ENCODE measurements at regions not wholly inside any gene's neighbourhood (a gene's known extent, or its start where the extent isn't known, plus 50 kb on each side); places are given as distances from the start of the nearest gene placed in this dataset.

DNA sequence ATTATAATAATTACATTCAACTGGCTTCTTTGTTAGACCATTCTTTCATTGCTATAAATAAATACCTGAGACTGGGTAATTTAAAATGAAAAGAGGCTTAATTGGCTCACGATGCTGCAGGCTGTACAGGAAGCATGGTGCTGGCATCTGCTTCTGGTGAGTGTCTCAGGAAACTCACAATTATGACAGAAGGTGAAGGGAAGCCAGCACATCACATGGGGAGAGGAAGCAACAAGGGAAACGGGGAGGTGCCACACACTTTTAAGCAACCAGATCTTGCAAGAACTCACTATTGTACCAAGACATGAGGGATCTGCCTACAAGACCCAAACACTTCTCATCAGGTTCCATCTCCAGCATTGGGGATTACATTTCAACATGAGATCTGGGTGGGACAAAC is 413.1 kb upstream of the ARRDC4 start:
- no peaks in the 10 kb centered on the region for H3K27me3 Mint-ChIP-seq (ENCODE audit: unreplicated experiment)
- no peak for DNase-seq
- H3K27ac Mint-ChIP-seq (ENCODE audit: unreplicated experiment), result no peak overlapping the region
- peaks cover 10% of the 10 kb centered on the region for H3K36me3 Mint-ChIP-seq (ENCODE audit: unreplicated experiment)
- H3K9me3 Mint-ChIP-seq (ENCODE audit: unreplicated experiment), result no peaks in the 10 kb centered on the region
- H3K4me3 Mint-ChIP-seq (ENCODE audit: unreplicated experiment), result no peak overlapping the region
- TF ChIP-seq, protein P1, sequence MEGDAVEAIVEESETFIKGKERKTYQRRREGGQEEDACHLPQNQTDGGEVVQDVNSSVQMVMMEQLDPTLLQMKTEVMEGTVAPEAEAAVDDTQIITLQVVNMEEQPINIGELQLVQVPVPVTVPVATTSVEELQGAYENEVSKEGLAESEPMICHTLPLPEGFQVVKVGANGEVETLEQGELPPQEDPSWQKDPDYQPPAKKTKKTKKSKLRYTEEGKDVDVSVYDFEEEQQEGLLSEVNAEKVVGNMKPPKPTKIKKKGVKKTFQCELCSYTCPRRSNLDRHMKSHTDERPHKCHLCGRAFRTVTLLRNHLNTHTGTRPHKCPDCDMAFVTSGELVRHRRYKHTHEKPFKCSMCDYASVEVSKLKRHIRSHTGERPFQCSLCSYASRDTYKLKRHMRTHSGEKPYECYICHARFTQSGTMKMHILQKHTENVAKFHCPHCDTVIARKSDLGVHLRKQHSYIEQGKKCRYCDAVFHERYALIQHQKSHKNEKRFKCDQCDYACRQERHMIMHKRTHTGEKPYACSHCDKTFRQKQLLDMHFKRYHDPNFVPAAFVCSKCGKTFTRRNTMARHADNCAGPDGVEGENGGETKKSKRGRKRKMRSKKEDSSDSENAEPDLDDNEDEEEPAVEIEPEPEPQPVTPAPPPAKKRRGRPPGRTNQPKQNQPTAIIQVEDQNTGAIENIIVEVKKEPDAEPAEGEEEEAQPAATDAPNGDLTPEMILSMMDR (IDR thresholded peaks at IDR 0.05; ENCODE audit: partially characterized antibody, unreplicated experiment), result no peak
- H3K4me1 Mint-ChIP-seq (ENCODE audit: low read depth, unreplicated experiment), result no peaks in the 10 kb centered on the region

DNA sequence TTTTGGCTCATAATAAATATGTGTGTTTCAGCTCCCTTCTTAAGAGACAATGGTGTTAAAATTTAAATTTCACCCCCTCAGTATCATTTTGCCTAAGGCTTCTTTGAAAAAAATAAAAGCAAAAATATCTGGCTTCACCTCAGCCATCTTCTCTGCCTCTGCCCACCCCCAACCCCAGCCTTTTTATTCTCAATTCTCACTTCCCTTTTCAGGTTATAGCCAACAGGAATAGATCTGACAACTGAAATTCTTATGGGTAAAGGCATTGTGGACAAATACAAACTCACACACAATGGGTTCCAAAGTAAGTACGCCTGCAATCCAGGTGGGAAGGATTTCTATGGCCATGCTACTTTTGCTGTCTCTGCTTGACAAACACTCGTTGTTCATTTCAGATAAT is 399.0 kb upstream of the ARRDC4 start:
- H3K9me3 Mint-ChIP-seq (ENCODE audit: unreplicated experiment), result no peaks in the 10 kb centered on the region
- H3K4me3 Mint-ChIP-seq (ENCODE audit: unreplicated experiment), result no peak overlapping the region
- TF ChIP-seq, protein P1 (IDR thresholded peaks at IDR 0.05; ENCODE audit: partially characterized antibody, unreplicated experiment), result no peak
- no peak for DNase-seq
- no peak overlapping the region for H3K27ac Mint-ChIP-seq (ENCODE audit: unreplicated experiment)
- no peaks in the 10 kb centered on the region for H3K36me3 Mint-ChIP-seq (ENCODE audit: unreplicated experiment)
- no peaks in the 10 kb centered on the region for H3K27me3 Mint-ChIP-seq (ENCODE audit: unreplicated experiment)
- peaks cover 8% of the 10 kb centered on the region for H3K4me1 Mint-ChIP-seq (ENCODE audit: low read depth, unreplicated experiment)

DNA sequence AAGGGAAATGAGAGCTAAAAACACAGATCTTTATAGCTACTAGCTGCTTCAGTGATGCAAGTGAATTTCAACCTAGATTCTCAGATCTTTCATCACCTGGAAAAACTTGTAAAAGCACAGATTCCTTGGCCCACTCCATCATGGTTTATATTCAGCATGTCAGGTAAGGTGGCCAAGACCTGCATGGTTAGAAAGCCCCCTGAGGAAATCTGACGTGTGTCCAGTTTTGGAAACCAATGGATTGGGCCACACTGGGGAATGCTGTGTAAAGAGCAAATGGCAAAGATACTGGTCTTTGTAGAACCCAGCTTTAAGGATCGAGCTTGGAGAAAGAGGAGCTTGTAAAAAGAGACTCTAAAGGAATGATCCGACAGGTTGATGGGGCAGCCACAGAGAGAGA is 397.0 kb upstream of the ARRDC4 start:
- Mint-ChIP-seq H3K27me3 (ENCODE audit: unreplicated experiment) (no peaks in the 10 kb centered on the region), H3K27ac (ENCODE audit: unreplicated experiment) (peak overlapping the region; percentile 92), H3K4me1 (ENCODE audit: low read depth, unreplicated experiment) (peaks cover 8% of the 10 kb centered on the region), H3K9me3 (ENCODE audit: unreplicated experiment) (no peaks in the 10 kb centered on the region), H3K36me3 (ENCODE audit: unreplicated experiment) (no peaks in the 10 kb centered on the region), H3K4me3 (ENCODE audit: unreplicated experiment) (no peak overlapping the region)
- DNase-seq, result no peak
- TF ChIP-seq, protein P1 (IDR thresholded peaks at IDR 0.05; ENCODE audit: partially characterized antibody, unreplicated experiment), result no peak

DNA sequence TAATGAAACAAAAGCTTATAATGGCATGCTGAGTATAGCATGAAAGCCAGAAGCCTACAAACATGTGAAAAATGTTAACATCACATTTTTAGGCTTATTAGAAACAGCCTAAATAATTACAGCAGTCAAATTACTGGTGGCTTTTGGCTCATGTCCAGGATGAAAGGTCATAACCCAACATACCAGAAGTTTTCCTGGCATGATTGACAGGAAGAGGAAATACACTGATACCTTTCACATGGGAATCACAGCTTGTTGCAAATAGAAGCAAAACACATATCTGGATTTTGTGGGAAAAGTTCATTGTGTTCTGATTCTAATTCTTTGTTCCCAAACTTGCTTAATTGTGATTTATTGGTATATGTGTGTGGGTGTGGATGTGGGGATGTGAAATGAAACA is 393.5 kb upstream of the ARRDC4 start:
- no peaks in the 10 kb centered on the region for H3K36me3 Mint-ChIP-seq (ENCODE audit: unreplicated experiment)
- peaks cover 8% of the 10 kb centered on the region for H3K4me1 Mint-ChIP-seq (ENCODE audit: low read depth, unreplicated experiment)
- H3K9me3 Mint-ChIP-seq (ENCODE audit: unreplicated experiment), result peaks cover 3% of the 10 kb centered on the region
- no peak overlapping the region for H3K4me3 Mint-ChIP-seq (ENCODE audit: unreplicated experiment)
- TF ChIP-seq, protein P1 (IDR thresholded peaks at IDR 0.05; ENCODE audit: partially characterized antibody, unreplicated experiment), result no peak
- H3K27me3 Mint-ChIP-seq (ENCODE audit: unreplicated experiment), result no peaks in the 10 kb centered on the region
- no peak overlapping the region for H3K27ac Mint-ChIP-seq (ENCODE audit: unreplicated experiment)
- no peak for DNase-seq

DNA sequence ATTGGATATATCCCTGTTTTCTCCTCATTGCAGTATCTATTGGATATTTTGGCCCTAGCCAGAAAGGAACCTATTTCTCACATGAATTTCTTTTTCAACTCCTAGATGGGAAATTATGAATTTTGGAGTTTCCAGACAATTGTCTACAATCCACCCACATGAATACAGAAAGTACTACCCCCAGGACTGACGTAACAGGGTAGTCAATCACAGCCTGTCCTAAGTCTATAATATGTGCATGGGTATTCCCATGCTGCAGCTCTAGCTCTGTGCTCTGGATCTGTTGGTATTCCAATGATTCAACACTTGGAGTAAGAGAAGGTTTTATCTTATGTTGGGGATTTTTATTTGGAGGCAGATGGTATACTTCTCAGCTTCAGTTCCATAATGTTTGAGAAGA is 393.1 kb upstream of the ARRDC4 start:
- peaks cover 3% of the 10 kb centered on the region for H3K9me3 Mint-ChIP-seq (ENCODE audit: unreplicated experiment)
- H3K4me3 Mint-ChIP-seq (ENCODE audit: unreplicated experiment), result no peak overlapping the region
- H3K27me3 Mint-ChIP-seq (ENCODE audit: unreplicated experiment), result no peaks in the 10 kb centered on the region
- H3K27ac Mint-ChIP-seq (ENCODE audit: unreplicated experiment), result no peak overlapping the region
- H3K4me1 Mint-ChIP-seq (ENCODE audit: low read depth, unreplicated experiment), result peaks cover 8% of the 10 kb centered on the region
- no peaks in the 10 kb centered on the region for H3K36me3 Mint-ChIP-seq (ENCODE audit: unreplicated experiment)
- TF ChIP-seq, protein P1 (IDR thresholded peaks at IDR 0.05; ENCODE audit: partially characterized antibody, unreplicated experiment), result no peak
- DNase-seq, result no peak

All from glutamatergic neuron (in vitro differentiated cells).